ENCODE measurements at regions not wholly inside any gene's neighbourhood (a gene's known extent, or its start where the extent isn't known, plus 50 kb on each side); places are given as distances from the start of the nearest gene placed in this dataset.

- no peak overlapping the region for H3K4me3 ChIP-seq (ENCODE audit: low read depth, low read length)
- TF ChIP-seq CTCF (IDR thresholded peaks at IDR 0.05; ENCODE audit: low read depth, low read length), result no peak
Observed at GRCh38 chr7:34487391-34488115, 170.5 kb upstream of the NPSR1 start.

- no peak for TF ChIP-seq CTCF (IDR thresholded peaks at IDR 0.05; ENCODE audit: low read depth, low read length)
- H3K4me3 ChIP-seq (ENCODE audit: low read depth, low read length), result no peak overlapping the region
Observed at GRCh38 chr7:34488766-34489165, 169.3 kb upstream of the NPSR1 start.

- no peak overlapping the region for H3K4me3 ChIP-seq (ENCODE audit: low read depth, low read length)
- TF ChIP-seq CTCF (IDR thresholded peaks at IDR 0.05; ENCODE audit: low read depth, low read length), result no peak
Observed at GRCh38 chr7:34491899-34492298, 166.1 kb upstream of the NPSR1 start.

- H3K4me3 ChIP-seq (ENCODE audit: low read depth, low read length), result no peak overlapping the region
Observed at GRCh38 chr7:34493752-34494151, 164.3 kb upstream of the NPSR1 start.

GRCh38 chr7:34497153-34497777 lies 160.8 kb upstream of the NPSR1 start:
- H3K4me3 ChIP-seq (ENCODE audit: low read depth, low read length), result no peak overlapping the region
- TF ChIP-seq CTCF (IDR thresholded peaks at IDR 0.05; ENCODE audit: low read depth, low read length), result no peak

More at GRCh38 chr7:34493752-34494151, 164.3 kb upstream of the NPSR1 start:
- TF ChIP-seq CTCF (IDR thresholded peaks at IDR 0.05; ENCODE audit: low read depth, low read length), result no peak

- H3K4me3 ChIP-seq (ENCODE audit: low read depth, low read length), result no peak overlapping the region
- no peak for TF ChIP-seq CTCF (IDR thresholded peaks at IDR 0.05; ENCODE audit: low read depth, low read length)
Observed at GRCh38 chr7:34501156-34501555, 156.9 kb upstream of the NPSR1 start.

GRCh38 chr7:34507191-34507590 lies 150.8 kb upstream of the NPSR1 start:
- no peak for TF ChIP-seq CTCF (IDR thresholded peaks at IDR 0.05; ENCODE audit: low read depth, low read length)
- H3K4me3 ChIP-seq (ENCODE audit: low read depth, low read length), result no peak overlapping the region

Measured in WI38 (cell line).